HCT116 (cell line): ENCODE measurements at regions not wholly inside any gene's neighbourhood (a gene's known extent, or its start where the extent isn't known, plus 50 kb on each side); places are given as distances from the start of the nearest gene placed in this dataset.

Experiments
- ATAC-seq: fragments of 200-7000 bp; cut with Tn5 transposase; 2 replicates; pipeline ENCODE4 v1.9.1; 2020; ENCODE audit warnings: mild to moderate bottlenecking, moderate library complexity
- BruUV-seq: library from RNA; stranded (reverse); fragments of 400-500 nt; replicated peaks from 2 replicates; lab custom pipeline; 2021; lab: Mats Ljungman, UMichigan
- CTCF ChIA-PET: fragments of 300-600 bp; sonication (Branson Sonifier 250); formaldehyde crosslinking; loops from one replicate; lab custom pipeline; 2021; ENCODE audit warnings: antibody characterized with exemption; lab: Charles Lee
- POLR2A ChIA-PET: fragments of 300-600, 350-600 bp; sonication (Branson Sonifier 250); formaldehyde crosslinking; loops from one replicate; lab custom pipeline; 2021; ENCODE audit warnings: antibody characterized with exemption; lab: Charles Lee
- RAD21 ChIA-PET, 2 experiments: fragments of 300-600 bp; sonication (Branson Sonifier 250); formaldehyde crosslinking; loops; one replicate each; lab custom pipeline; 2023; ENCODE audit warnings: low total read pairs in 2 of 2; ENCODE audit not compliant: uncharacterized antibody in 2 of 2, unreplicated experiment in 2 of 2, low non-redundant PET in 1 of 2; lab: Charles Lee
- DNase-seq: peaks from one replicate; pipeline ENCODE4 v3.0.0-alpha.2; 2010; ENCODE audit warnings: low read depth, low spot score
- H2AFZ ChIP-seq: fragments of 200-600 bp; shearing (Covaris generic), sonication (generic); 2 replicates; pipeline ENCODE4 v1.6.1; 2017; ENCODE audit warnings: low read depth, mixed run types, mixed read lengths, antibody characterized with exemption, low read length; ENCODE audit not compliant: poor library complexity, severe bottlenecking
- H3K27ac ChIP-seq: 2 replicates; pipeline ENCODE4 v1.5.1; 2012; ENCODE audit warnings: low read depth, low read length
- H3K27me3 ChIP-seq: fragments of 200-600 bp; sonication (generic); 2 replicates; pipeline ENCODE4 v1.6.1; 2016; ENCODE audit warnings: mixed run types, low read length, mixed read lengths; ENCODE audit not compliant: insufficient read depth
- H3K36me3 ChIP-seq, 2 experiments: fragments of 200-500 bp in 1 of 2; fragments of 200-600 bp in 1 of 2; sonication (Bioruptor generic) in 1 of 2; sonication (generic) in 1 of 2; 2 replicates each; pipeline versions ENCODE4 v1.5.1 to v1.6.1; 2014 to 2016; ENCODE audit warnings: low read length in 2 of 2, inconsistent platforms in 1 of 2, mixed read lengths in 1 of 2, mixed run types in 1 of 2; ENCODE audit not compliant: insufficient read depth in 2 of 2, control insufficient read depth in 1 of 2
- H3K4me1 ChIP-seq, 2 experiments: fragments of 200-600 bp in 1 of 2; sonication (generic) in 1 of 2; 2 replicates each; pipeline versions ENCODE4 v1.5.1 to v1.6.1; 2012 to 2017; ENCODE audit warnings: low read length in 2 of 2, inconsistent platforms in 1 of 2, mild to moderate bottlenecking in 1 of 2, mixed read lengths in 1 of 2, mixed run types in 1 of 2, moderate library complexity in 1 of 2; ENCODE audit not compliant: insufficient read depth in 2 of 2, control insufficient read depth in 1 of 2
- H3K4me2 ChIP-seq: fragments of 200-600 bp; sonication (generic); 2 replicates; pipeline ENCODE4 v1.6.1; 2017; ENCODE audit warnings: mixed run types, low read length, mixed read lengths
- H3K4me3 ChIP-seq, 2 experiments: fragments of 200-600 bp in 1 of 2; sonication (generic) in 1 of 2; replicated peaks in 1 of 2; 2 replicates each; pipeline ENCODE4 v1.5.1; 2011 to 2016; ENCODE audit warnings: low read length in 2 of 2, control low read depth in 1 of 2, low read depth in 1 of 2, mild to moderate bottlenecking in 1 of 2, mixed read lengths in 1 of 2, mixed run types in 1 of 2
- H3K79me2 ChIP-seq: fragments of 200-600 bp; sonication (generic); 2 replicates; pipeline ENCODE4 v1.6.1; 2017; ENCODE audit warnings: mild to moderate bottlenecking, mixed run types, low read length, moderate library complexity, mixed read lengths; ENCODE audit not compliant: insufficient read depth
- H3K9ac ChIP-seq: fragments of 200-600 bp; sonication (generic); 2 replicates; pipeline ENCODE4 v1.6.1; 2016; ENCODE audit warnings: low read length, mixed read lengths
- H3K9me2 ChIP-seq: fragments of 200-600 bp; sonication (generic), shearing (Covaris generic); 2 replicates; pipeline ENCODE4 v1.6.1; 2017; ENCODE audit warnings: mixed run types, mild to moderate bottlenecking, moderate library complexity; ENCODE audit not compliant: insufficient read depth
- H3K9me3 ChIP-seq, 2 experiments: fragments of 200-500 bp in 1 of 2; fragments of 200-600 bp in 1 of 2; sonication (Bioruptor generic) in 1 of 2; sonication (generic) in 1 of 2; 2 replicates each; pipeline ENCODE4 v1.6.1; 2014 to 2017; ENCODE audit warnings: low read length in 2 of 2, mixed read lengths in 2 of 2, inconsistent platforms in 1 of 2, low read depth in 1 of 2, mild to moderate bottlenecking in 1 of 2, mixed run types in 1 of 2, moderate library complexity in 1 of 2; ENCODE audit not compliant: control insufficient read depth in 1 of 2, insufficient read depth in 1 of 2
- H4K20me1 ChIP-seq: fragments of 200-600 bp; sonication (generic), shearing (Covaris generic); 2 replicates; pipeline ENCODE4 v1.6.1; 2017; ENCODE audit warnings: mixed run types, mild to moderate bottlenecking, moderate library complexity; ENCODE audit not compliant: insufficient read depth
- CBX3 ChIP-seq: IDR thresholded peaks from 2 replicates; pipeline ENCODE4 v1.6.1; 2012; ENCODE audit warnings: low read depth
- CEBPB ChIP-seq: IDR thresholded peaks from 2 replicates; pipeline ENCODE4 v1.6.1; 2012; ENCODE audit warnings: low read depth
- EGR1 ChIP-seq: IDR thresholded peaks from 2 replicates; pipeline ENCODE4 v1.6.1; 2012; ENCODE audit warnings: low read depth
- MAX ChIP-seq: IDR thresholded peaks from 2 replicates; pipeline ENCODE4 v1.6.1; 2012
- POLR2AphosphoS5 ChIP-seq: IDR thresholded peaks from 2 replicates; pipeline ENCODE4 v1.6.1; 2011; ENCODE audit warnings: mild to moderate bottlenecking, low read depth, low read length, moderate library complexity
- RAD21 ChIP-seq: IDR thresholded peaks from 2 replicates; pipeline ENCODE4 v1.6.1; 2012; ENCODE audit warnings: low read depth, mild to moderate bottlenecking
- SIN3A ChIP-seq: IDR thresholded peaks from 2 replicates; pipeline ENCODE4 v1.6.1; 2012; ENCODE audit warnings: low read depth
- SRF ChIP-seq: IDR thresholded peaks from 2 replicates; pipeline ENCODE4 v1.6.1; 2012; ENCODE audit warnings: low read depth
- YY1 ChIP-seq: IDR thresholded peaks from 2 replicates; pipeline ENCODE4 v1.6.1; 2011; ENCODE audit warnings: low read length, low read depth, moderate library complexity, mild to moderate bottlenecking; ENCODE audit not compliant: insufficient replicate concordance; ENCODE audit errors: extremely low read depth
- ZFX ChIP-seq: fragments of 450-650 bp; IDR thresholded peaks from 2 replicates; pipeline ENCODE4 v1.6.1; 2017
- ZNF274 ChIP-seq: fragments of 200-500 bp; sonication (Bioruptor generic); IDR thresholded peaks from 2 replicates; pipeline ENCODE4 v1.6.1; 2014; ENCODE audit warnings: mild to moderate bottlenecking, low read depth, low read length, inconsistent platforms
- intact Hi-C: fragments of 100-400 bp; cut with micrococcal nuclease; formaldehyde crosslinking; loops from 2 replicates; pipeline ENCODE4 v1.10.0; 2022

- intact Hi-C loops = no loop called here
- no peaks in the 10 kb centered on the region for H3K27me3 ChIP-seq
- no peak for DNase-seq
- H3K27ac ChIP-seq = no peak overlapping the region
- no peaks in the 10 kb centered on the region for H3K79me2 ChIP-seq
- POLR2A ChIA-PET = no interaction called here
- RAD21 ChIA-PET = no interaction called here
- no peaks in the 10 kb centered on the region for H3K36me3 ChIP-seq
- no peaks in the 10 kb centered on the region for H4K20me1 ChIP-seq
- no peak for ATAC-seq
- peaks cover 21 to 22% of the 10 kb centered on the region in 2 experiments for H3K9me3 ChIP-seq
- BruUV-seq = no TSS peak
- no peak overlapping the region for H3K4me2 ChIP-seq
- H3K4me3 ChIP-seq = no peak overlapping the region
- H3K4me1 ChIP-seq = no peaks in the 10 kb centered on the region
- H3K9ac ChIP-seq = no peak overlapping the region
- no peaks in the 10 kb centered on the region for H3K9me2 ChIP-seq
- TF ChIP-seq YY1 = no peak
- TF ChIP-seq RAD21 = no peak
- no peak for TF ChIP-seq ZFX
- TF ChIP-seq MAX = no peak
- H2AFZ ChIP-seq = no peak overlapping the region
- CTCF ChIA-PET = no interaction called here
Observed at GRCh38 chr5:28132151-28132550, 1093.8 kb upstream of the CDH9 start.

GRCh38 chr5:28117691-28118090 lies 1079.3 kb upstream of the CDH9 start:
- POLR2A ChIA-PET = no interaction called here
- Histone ChIP-seq H3K4me3 (no peak overlapping the region), H3K9me2 (no peaks in the 10 kb centered on the region), H3K9ac (no peak overlapping the region), H4K20me1 (no peaks in the 10 kb centered on the region), H3K36me3 (no peaks in the 10 kb centered on the region), H3K9me3 (peaks cover 0 to 6% of the 10 kb centered on the region in 2 experiments; a peak in 1 of 4 replicates), H3K27ac (no peak overlapping the region), H3K4me1 (no peaks in the 10 kb centered on the region), H2AFZ (no peak overlapping the region), H3K4me2 (no peak overlapping the region), H3K27me3 (no peaks in the 10 kb centered on the region), H3K79me2 (no peaks in the 10 kb centered on the region)
- ATAC-seq = no peak
- CTCF ChIA-PET = no interaction called here
- no TSS peak for BruUV-seq
- TF ChIP-seq SIN3A (no peak), POLR2AphosphoS5 (no peak), EGR1 (no peak), SRF (no peak), YY1 (no peak), RAD21 (no peak), MAX (no peak), CEBPB (no peak), ZFX (no peak), CBX3 (no peak), ZNF274 (no peak)
- RAD21 ChIA-PET = no interaction called here
- DNase-seq = no peak
- intact Hi-C loops = no loop called here
